Psoas muscle (tissue), 7 donors: ENCODE measurements at regions not wholly inside any gene's neighbourhood (a gene's known extent, or its start where the extent isn't known, plus 50 kb on each side); places are given as distances from the start of the nearest gene placed in this dataset.

Source experiments
- ATAC-seq, 4 donors: fragments of 200-7000 bp; cut with Tn5 transposase; one replicate each; pipeline ENCODE4 v1.9.1; 2020; ENCODE audit warnings: moderate library complexity in 3 of 4, mild to moderate bottlenecking in 2 of 4
- DNase-seq, 2 donors: peaks; one replicate each; pipeline ENCODE4 v3.0.0-alpha.2; 2020
- H3K27ac ChIP-seq: fragments of 200-600 bp; one replicate; pipeline ENCODE4 v1.8.0; 2022
- H3K27me3 ChIP-seq, 3 donors: fragments of 200-600 bp in 1 of 3; one replicate each; pipeline versions ENCODE4 v1.6.1 to v1.8.0; 2013 to 2022; ENCODE audit warnings: low read length in 2 of 3, mild to moderate bottlenecking in 2 of 3, moderate library complexity in 1 of 3; ENCODE audit not compliant: insufficient read depth in 3 of 3
- H3K36me3 ChIP-seq, 2 donors: fragments of 200-600 bp in 1 of 2; one replicate each; pipeline versions ENCODE4 v1.6.1 to v1.8.0; 2013 to 2022; ENCODE audit warnings: low read depth in 1 of 2, mild to moderate bottlenecking in 1 of 2, moderate library complexity in 1 of 2; ENCODE audit not compliant: insufficient read depth in 1 of 2
- H3K4me1 ChIP-seq: fragments of 200-600 bp; one replicate; pipeline ENCODE4 v1.8.0; 2022
- H3K4me3 ChIP-seq: fragments of 200-600 bp; one replicate; pipeline ENCODE4 v1.8.0; 2022; ENCODE audit warnings: mild to moderate bottlenecking
- H3K9me3 ChIP-seq: fragments of 200-600 bp; one replicate; pipeline ENCODE4 v1.8.0; 2022
- CTCF ChIP-seq: fragments of 200-600 bp; IDR thresholded peaks from one replicate; pipeline ENCODE4 v1.8.0; 2022; ENCODE audit warnings: antibody characterized with exemption
- WGBS, 3 donors: extraction: QIAGEN DNeasy Blood & Tissue Kit; methylation state at CpG; one replicate each; pipeline versions ENCODE4 v1.1.6 to v1.1.7; 2013; 5-methylcytosine and 5-hydroxymethylcytosine counted together
- intact Hi-C, 2 donors: fragments of 100-400 bp; cut with DNase I; formaldehyde crosslinking; loops; one replicate each; pipeline versions ENCODE4 v1.11.0 to v1.14.2; 2022
- donor health status: healthy with polysubstance abuse.
- donor health status: DM: no; HTN: no; CAD: no; lungs with moderate emphysema.
- donor health status: Bipolar disorder and iron deficiency.
- donor health status: healthy.
- donor health status: DM: yes; HTN: yes; CAD: no.
- donor health status: DM: no; HTN: no; CAD: no.
- donor health status: DM: yes; HTN: yes; CAD: no.

DNA sequence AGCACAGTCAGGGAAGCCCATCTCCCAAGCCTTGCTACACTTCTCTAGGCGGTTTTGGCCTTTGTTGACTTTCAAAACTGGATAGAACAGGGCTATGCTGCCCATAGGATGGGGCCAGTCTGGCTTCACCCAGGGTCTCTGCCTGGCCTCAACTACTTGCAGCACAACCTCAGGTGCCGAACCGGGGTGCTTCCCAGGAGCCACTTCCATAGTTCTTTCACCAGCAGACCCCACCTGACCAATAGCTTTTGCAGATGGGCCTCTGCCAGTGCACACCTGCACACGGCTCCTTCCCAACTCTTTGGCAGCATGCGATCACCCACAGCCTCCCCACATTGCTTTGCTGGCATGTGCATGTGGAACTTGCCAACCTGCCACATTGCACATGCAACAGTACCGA, 331.6 kb downstream of the CPS1 start:
- intact Hi-C loops: no loop called here
- ATAC-seq (no peak), DNase-seq (no peak)
- peaks cover 6% of the 10 kb centered on the region for H3K9me3 ChIP-seq
- no peaks in the 10 kb centered on the region for H3K36me3 ChIP-seq
- no peak overlapping the region for H3K4me3 ChIP-seq
- WGBS, 3 donors: 84 to 89% (median 87%) methylated on average over 6 of the region's 6 CpGs
- no peaks in the 10 kb centered on the region for H3K27me3 ChIP-seq
- TF ChIP-seq CTCF: no peak
- H3K27ac ChIP-seq: no peak overlapping the region
- no peaks in the 10 kb centered on the region for H3K4me1 ChIP-seq

- DNase-seq: no peak
- no peak for ATAC-seq
- H3K4me1 ChIP-seq: no peaks in the 10 kb centered on the region
- intact Hi-C loops: no loop called here
- no peak overlapping the region for H3K4me3 ChIP-seq
- whole genome bisulfite sequencing, 3 donors: 81 to 88% (median 88%) methylated on average over 5 of the region's 5 CpGs
- H3K9me3 ChIP-seq: peaks cover 3% of the 10 kb centered on the region
- no peak overlapping the region for H3K27ac ChIP-seq
- no peaks in the 10 kb centered on the region for H3K27me3 ChIP-seq
- TF ChIP-seq CTCF: no peak
- H3K36me3 ChIP-seq: no peaks in the 10 kb centered on the region
Observed at GRCh38 chr2:210895132-210895531, 338.7 kb downstream of the CPS1 start.

- Histone ChIP-seq H3K36me3 (no peaks in the 10 kb centered on the region), H3K27me3 (no peaks in the 10 kb centered on the region), H3K27ac (no peak overlapping the region), H3K9me3 (no peaks in the 10 kb centered on the region), H3K4me1 (no peaks in the 10 kb centered on the region), H3K4me3 (no peak overlapping the region)
- TF ChIP-seq CTCF: no peak
- intact Hi-C loops: no loop called here
- DNase-seq (no peak), ATAC-seq (no peak)
- WGBS, 3 donors: 78 to 84% (median 82%) methylated on average over 3 of the region's 3 CpGs
Observed at GRCh38 chr2:210899131-210899530, 342.7 kb downstream of the CPS1 start.

- H3K27ac ChIP-seq: no peak overlapping the region
- no peaks in the 10 kb centered on the region for H3K27me3 ChIP-seq
- no peak for TF ChIP-seq CTCF
- no peaks in the 10 kb centered on the region for H3K4me1 ChIP-seq
- no peaks in the 10 kb centered on the region for H3K9me3 ChIP-seq
- no peak for DNase-seq
- intact Hi-C loops: no loop called here
- H3K36me3 ChIP-seq: no peaks in the 10 kb centered on the region
- no peak for ATAC-seq
- H3K4me3 ChIP-seq: no peak overlapping the region
- WGBS, 3 donors: 90 to 94% (median 93%) methylated on average over 4 of the region's 4 CpGs
Observed at GRCh38 chr2:210901326-210901725, 344.9 kb downstream of the CPS1 start.

DNA sequence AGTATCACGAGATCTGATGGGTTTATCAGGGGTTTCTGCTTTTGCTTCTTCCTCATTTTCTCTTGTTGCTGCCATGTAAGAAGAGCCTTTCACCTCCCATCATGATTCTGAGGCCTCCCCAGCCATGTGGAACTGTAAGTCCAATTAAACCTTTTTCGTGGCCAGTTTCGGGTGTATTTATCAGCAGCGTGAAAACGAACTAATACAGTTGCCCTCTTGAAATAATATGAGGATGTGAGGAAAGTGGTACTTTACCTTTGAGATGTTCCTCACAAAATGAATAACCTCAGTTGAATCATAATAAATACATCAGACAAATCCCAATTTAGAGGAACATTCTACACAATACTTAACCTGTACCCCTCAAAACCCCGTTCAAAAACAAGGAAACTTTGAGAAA, 356.4 kb downstream of the CPS1 start:
- intact Hi-C loops: no loop called here
- no peaks in the 10 kb centered on the region for H3K9me3 ChIP-seq
- no peaks in the 10 kb centered on the region for H3K36me3 ChIP-seq
- H3K27ac ChIP-seq: no peak overlapping the region
- WGBS, 3 donors: 77 to 84% (median 81%) methylated on average over 6 of the region's 6 CpGs
- no peak for TF ChIP-seq CTCF
- no peak for DNase-seq
- peaks cover 4% of the 10 kb centered on the region for H3K4me1 ChIP-seq
- no peak for ATAC-seq
- H3K27me3 ChIP-seq: no peaks in the 10 kb centered on the region
- no peak overlapping the region for H3K4me3 ChIP-seq
